Fibroblast of pulmonary artery (primary cell): ENCODE measurements at regions not wholly inside any gene's neighbourhood (a gene's known extent, or its start where the extent isn't known, plus 50 kb on each side); places are given as distances from the start of the nearest gene placed in this dataset.

Source experiments
- DNase-seq: peaks from one replicate; pipeline ENCODE4 v3.0.0-alpha.2; 2010; ENCODE audit warnings: low read depth
- H3K4me3 ChIP-seq: replicated peaks from 2 replicates; pipeline ENCODE4 v1.5.1; 2011; ENCODE audit warnings: low read depth, mild to moderate bottlenecking, control low read depth, low read length, moderate library complexity
- TF ChIP-seq, protein P1 (sequence below): IDR thresholded peaks from 2 replicates; pipeline ENCODE4 v1.5.1; 2011; ENCODE audit warnings: mild to moderate bottlenecking, control low read depth, low read length, inconsistent platforms; ENCODE audit errors: missing control alignments

DNA sequence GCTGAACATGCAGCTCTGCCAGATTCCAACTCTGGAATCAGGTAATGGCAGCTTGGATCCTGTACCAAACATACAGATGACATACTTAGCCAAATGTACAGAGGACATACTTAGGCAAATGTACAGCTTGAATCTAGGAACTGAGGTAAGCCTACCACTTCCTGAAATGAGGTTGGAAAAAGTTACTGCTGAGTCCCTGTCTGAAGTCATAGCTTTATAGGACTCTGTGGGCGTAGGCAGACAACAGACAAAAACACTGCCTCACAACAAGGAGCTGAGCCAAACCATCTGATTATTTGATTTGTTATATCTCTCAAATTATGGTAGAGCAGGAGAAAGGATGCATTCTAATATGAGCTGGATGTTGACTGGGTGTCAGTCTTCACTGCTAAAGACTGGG lies 290.2 kb upstream of the TCF4 start:
- DNase-seq, result peak; percentile 31
- H3K4me3 ChIP-seq, result no peak overlapping the region
- TF ChIP-seq, protein P1, sequence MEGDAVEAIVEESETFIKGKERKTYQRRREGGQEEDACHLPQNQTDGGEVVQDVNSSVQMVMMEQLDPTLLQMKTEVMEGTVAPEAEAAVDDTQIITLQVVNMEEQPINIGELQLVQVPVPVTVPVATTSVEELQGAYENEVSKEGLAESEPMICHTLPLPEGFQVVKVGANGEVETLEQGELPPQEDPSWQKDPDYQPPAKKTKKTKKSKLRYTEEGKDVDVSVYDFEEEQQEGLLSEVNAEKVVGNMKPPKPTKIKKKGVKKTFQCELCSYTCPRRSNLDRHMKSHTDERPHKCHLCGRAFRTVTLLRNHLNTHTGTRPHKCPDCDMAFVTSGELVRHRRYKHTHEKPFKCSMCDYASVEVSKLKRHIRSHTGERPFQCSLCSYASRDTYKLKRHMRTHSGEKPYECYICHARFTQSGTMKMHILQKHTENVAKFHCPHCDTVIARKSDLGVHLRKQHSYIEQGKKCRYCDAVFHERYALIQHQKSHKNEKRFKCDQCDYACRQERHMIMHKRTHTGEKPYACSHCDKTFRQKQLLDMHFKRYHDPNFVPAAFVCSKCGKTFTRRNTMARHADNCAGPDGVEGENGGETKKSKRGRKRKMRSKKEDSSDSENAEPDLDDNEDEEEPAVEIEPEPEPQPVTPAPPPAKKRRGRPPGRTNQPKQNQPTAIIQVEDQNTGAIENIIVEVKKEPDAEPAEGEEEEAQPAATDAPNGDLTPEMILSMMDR, result no peak

DNA sequence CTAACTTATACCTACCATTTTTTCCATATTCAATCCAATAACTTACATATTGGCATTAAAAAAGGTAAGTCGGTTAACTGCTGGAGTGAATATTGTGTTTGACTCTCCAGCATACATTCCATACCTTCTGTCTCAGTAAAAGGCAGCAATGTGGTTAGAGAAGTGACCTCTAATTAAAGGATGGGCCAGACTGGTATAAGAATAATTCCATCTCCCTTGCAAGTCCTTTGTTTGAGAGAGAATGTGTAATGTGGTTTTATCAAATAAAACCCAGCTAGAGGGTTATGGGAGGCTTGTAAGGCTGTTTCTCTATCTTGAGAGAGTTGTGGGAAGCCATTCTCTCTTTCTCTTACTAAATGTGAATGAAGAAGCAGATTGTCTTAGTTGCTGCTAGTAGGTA lies 289.3 kb upstream of the TCF4 start:
- no peak overlapping the region for H3K4me3 ChIP-seq
- no peak for DNase-seq
- TF ChIP-seq, protein P1, result no peak

DNA sequence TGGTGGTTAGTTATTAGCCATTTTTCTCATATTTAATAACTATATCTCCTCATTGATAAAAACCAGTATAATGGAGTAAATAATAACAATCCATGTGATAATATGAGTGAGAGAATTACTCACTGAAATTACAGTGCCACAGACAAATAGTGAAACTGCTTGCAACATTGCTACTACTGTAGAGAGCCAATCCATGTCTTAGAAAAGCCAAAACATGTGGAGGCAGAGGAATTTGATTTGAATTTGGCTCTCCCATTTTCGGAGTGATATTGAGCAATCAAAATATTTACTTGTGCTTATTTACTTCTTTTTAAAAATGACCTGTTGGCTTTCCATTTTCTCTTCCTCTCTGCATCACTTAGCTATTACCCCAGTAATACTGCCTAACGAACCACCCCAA lies 288.3 kb upstream of the TCF4 start:
- DNase-seq, result no peak
- TF ChIP-seq, protein P1, result no peak
- no peak overlapping the region for H3K4me3 ChIP-seq

DNA sequence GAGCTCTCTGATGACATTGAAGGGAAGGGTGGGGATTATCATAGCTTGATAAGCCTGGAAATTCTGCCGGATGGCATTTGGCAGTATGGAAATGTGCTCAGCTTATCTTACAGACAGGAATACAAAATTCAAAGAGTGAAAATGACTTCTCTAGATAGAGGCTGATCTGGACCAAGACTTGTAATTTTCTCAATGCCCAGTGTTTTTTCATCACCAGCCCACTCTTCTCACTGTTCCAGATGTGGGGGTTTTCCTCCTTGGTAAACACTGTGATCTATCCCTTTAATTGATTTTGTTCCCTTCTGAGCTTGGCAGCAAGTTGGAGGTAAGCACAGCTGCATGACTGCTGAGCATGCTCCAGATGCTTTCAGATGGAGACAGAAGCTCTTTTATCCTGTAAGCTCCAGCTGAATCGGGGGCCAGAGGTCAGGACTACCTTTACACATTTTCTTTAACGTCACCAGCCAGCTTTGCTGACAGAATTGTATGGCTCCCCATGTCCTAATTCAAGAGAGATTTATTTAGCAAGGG lies 287.4 kb upstream of the TCF4 start:
- no peak overlapping the region for H3K4me3 ChIP-seq
- no peak for DNase-seq
- TF ChIP-seq, protein P1, result no peak

DNA sequence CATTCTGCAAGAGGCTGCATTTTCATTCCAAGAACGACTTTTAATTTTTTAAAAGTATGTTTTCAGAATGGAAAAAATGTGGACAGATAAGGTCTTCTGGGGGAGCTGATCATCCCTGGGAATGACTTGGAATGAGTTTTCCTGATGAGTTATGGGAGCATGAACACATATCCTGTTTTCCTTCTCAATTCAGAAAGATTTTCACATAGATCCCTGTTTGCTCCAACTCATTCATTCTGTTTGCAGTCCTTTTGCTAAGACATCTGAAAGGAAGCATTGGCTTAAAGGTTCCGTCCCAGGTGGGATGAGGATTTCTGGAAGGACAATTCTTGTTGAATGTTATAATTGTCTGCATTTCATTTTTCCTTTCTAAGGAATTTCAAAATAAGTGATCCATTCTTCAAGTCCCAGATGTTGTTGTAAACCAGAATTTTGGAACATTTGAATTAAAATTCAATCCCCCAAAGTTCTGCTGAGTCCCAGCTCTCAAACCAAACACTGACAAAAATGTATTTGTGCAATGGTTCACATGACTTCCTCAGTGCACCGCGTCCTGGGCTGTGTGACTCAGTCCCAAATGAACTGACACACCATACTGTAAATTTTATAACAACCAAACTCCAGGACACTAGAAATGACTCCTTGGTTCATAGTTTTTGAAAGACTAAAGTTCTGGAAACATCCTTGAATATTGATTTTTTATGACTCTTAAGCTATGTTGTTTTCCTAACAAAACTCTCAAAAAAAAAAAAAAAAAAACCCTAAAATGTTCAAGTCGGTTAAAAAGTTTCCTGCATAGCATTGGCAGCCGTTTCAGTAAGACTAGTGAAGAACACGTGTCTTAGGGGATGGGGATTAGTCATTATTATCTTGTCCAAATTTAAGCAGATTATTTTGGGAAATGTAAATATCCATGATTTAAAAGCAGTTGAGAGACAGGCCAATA lies 281.8 kb upstream of the TCF4 start:
- DNase-seq, result peak; percentile 52
- H3K4me3 ChIP-seq, result no peak overlapping the region
- TF ChIP-seq, protein P1, result no peak

DNA sequence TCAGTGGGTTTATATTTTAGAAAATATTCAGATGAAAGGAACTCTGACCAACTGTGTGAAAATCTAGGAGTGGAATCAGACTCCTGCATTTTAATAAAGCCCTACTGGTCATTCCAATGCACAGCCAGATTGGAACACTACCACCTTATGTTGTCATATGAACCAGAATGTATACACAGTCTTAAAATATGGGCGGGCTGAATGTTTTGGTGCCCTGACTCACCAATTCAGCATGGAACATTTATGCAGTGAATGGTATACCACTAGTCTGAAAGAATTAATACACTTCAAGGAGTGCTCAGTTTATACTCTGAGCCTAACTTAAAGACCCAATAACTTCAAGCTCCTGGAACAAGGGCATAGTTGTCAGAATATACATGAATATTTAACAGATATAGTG lies 280.9 kb upstream of the TCF4 start:
- TF ChIP-seq, protein P1, result no peak
- H3K4me3 ChIP-seq, result no peak overlapping the region
- no peak for DNase-seq
